Heart left ventricle (tissue), 16 donors: ENCODE measurements at regions not wholly inside any gene's neighbourhood (a gene's known extent, or its start where the extent isn't known, plus 50 kb on each side); places are given as distances from the start of the nearest gene placed in this dataset.
A peak's percentile ranks its signal among the peaks of the same experiment; 100 is the strongest.

Experiments used
- ATAC-seq, 4 donors: fragments of 200-7000 bp; cut with Tn5 transposase; one replicate each; pipeline ENCODE4 v1.9.1; 2020 to 2022; ENCODE audit warnings: moderate library complexity in 4 of 4, mild to moderate bottlenecking in 3 of 4, moderate number of reproducible peaks in 1 of 4
- DNase-seq, 5 donors: peaks; one replicate each; pipeline ENCODE4 v3.0.0-alpha.2; 2020
- H3K27ac ChIP-seq, 12 donors: fragments of 200-600 bp; sonication (generic) in 4 of 12; one replicate each; pipeline versions ENCODE4 v1.5.0 to v1.8.0; 2016 to 2022; ENCODE audit warnings: mild to moderate bottlenecking in 2 of 12
- H3K27me3 ChIP-seq, 9 donors: fragments of 200-600 bp; sonication (generic) in 2 of 9; one replicate each; pipeline versions ENCODE4 v1.5.1 to v1.8.0; 2016 to 2022; ENCODE audit warnings: mild to moderate bottlenecking in 3 of 9
- H3K36me3 ChIP-seq, 9 donors: fragments of 200-600 bp; sonication (generic) in 2 of 9; one replicate each; pipeline versions ENCODE4 v1.5.0 to v1.8.0; 2018 to 2022; ENCODE audit warnings: mild to moderate bottlenecking in 2 of 9
- H3K4me1 ChIP-seq, 12 donors: fragments of 200-600 bp; sonication (generic) in 4 of 12; one replicate each; pipeline versions ENCODE4 v1.5.0 to v1.8.0; 2016 to 2022; ENCODE audit warnings: mild to moderate bottlenecking in 3 of 12
- H3K4me3 ChIP-seq, 12 donors: fragments of 200-600 bp; sonication (generic) in 4 of 12; one replicate each; pipeline versions ENCODE4 v1.5.0 to v1.8.0; 2017 to 2022; ENCODE audit warnings: mild to moderate bottlenecking in 9 of 12, moderate library complexity in 4 of 12
- H3K9me3 ChIP-seq, 12 donors: fragments of 200-600 bp; sonication (generic) in 4 of 12; one replicate each; pipeline versions ENCODE4 v1.5.0 to v1.8.0; 2016 to 2022; ENCODE audit warnings: mild to moderate bottlenecking in 1 of 12
- CTCF ChIP-seq, 12 donors: fragments of 200-600 bp; sonication (generic) in 4 of 12; IDR thresholded peaks; one replicate each; pipeline versions ENCODE4 v1.5.0 to v1.8.0; 2018 to 2022; ENCODE audit warnings: antibody characterized with exemption in 12 of 12, mild to moderate bottlenecking in 5 of 12
- POLR2A ChIP-seq, 2 donors: fragments of 450-650 bp; IDR thresholded peaks; one replicate each; pipeline ENCODE4 v1.6.1; 2017; ENCODE audit warnings: antibody characterized with exemption in 2 of 2, mild to moderate bottlenecking in 2 of 2, moderate library complexity in 2 of 2
- WGBS, 4 donors: extraction: QIAGEN DNeasy Blood & Tissue Kit in 2 of 4; methylation state at CpG; one replicate each; pipeline versions ENCODE4 v1.1.5 to v1.1.7; 2013 to 2018; 5-methylcytosine and 5-hydroxymethylcytosine counted together
- intact Hi-C, 10 donors: fragments of 100-400 bp; cut with DNase I; formaldehyde crosslinking; loops; one replicate each; pipeline versions ENCODE4 v1.11.1 to v1.14.2; 2022
- donor health status: ischemic (EF 13 %, LVEDD 7.1; RV severe dilation, severe dysfunction).
- donor health status: healthy with polysubstance abuse.
- donor health status: DM: no; HTN: yes; CAD: no.
- donor health status: DM: no; HTN: no; CAD: no.
- donor health status: ischemic (EF 25% LVEDD 6.9; RV normal size, moderate dysfunction).
- donor health status: ischemic (EF 25% LVEDD 5.7; RV mildly dilated, moderate dysfunction).
- donor health status: healthy.
- donor health status: DM: yes; HTN: yes; CAD: no.
- donor health status: ischemic (EF 35%, LVEDD 5.7; RV mildly dilated, moderate dysfunction).
- donor health status: nonischemic (EF 11% LVEDD 7.7; RV severe dilation, severe dysfunction).
- donor health status: DM: yes; HTN: yes; CAD: no.
- donor health status: PGD.
- donor health status: ischemic (EF 29% LVEDD 5.4; RV normal size, mild dysfunction).
- donor health status: nonischemic (EF 23%, LVEDD 6.1; RV moderate dilation, normal function).

GRCh38 chr2:120805011-120805410 is 69.3 kb downstream of the GLI2 start:
- Histone ChIP-seq H3K27me3 (no peaks in the 10 kb centered on the region), H3K27ac (no peak overlapping the region), H3K36me3 (no peaks in the 10 kb centered on the region), H3K4me3 (no peak overlapping the region), H3K4me1 (peaks cover 0 to 16% (median 0%) of the 10 kb centered on the region in 12 donors), H3K9me3 (no peaks in the 10 kb centered on the region)
- no peak for TF ChIP-seq POLR2A (IDR thresholded peaks at IDR 0.05)
- WGBS, 4 donors: 85 to 92% (median 88%) methylated on average over 11 to 13 of the region's 13 CpGs
- ATAC-seq (no peak), DNase-seq (no peak)
- intact Hi-C loops: no loop called here

- ATAC-seq (peak in 1 of 4 donors; percentile 53), DNase-seq (no peak)
- TF ChIP-seq POLR2A (IDR thresholded peaks at IDR 0.05): no peak
- Histone ChIP-seq H3K9me3 (no peaks in the 10 kb centered on the region), H3K36me3 (no peaks in the 10 kb centered on the region), H3K27ac (no peak overlapping the region), H3K27me3 (no peaks in the 10 kb centered on the region), H3K4me3 (no peak overlapping the region), H3K4me1 (peaks cover 0 to 16% (median 0%) of the 10 kb centered on the region in 12 donors)
- intact Hi-C loops: no loop called here
- 47 to 66% (median 56%) methylated on average over 4 of the region's 4 CpGs for WGBS, 4 donors
These were observed 69.9 kb downstream of the GLI2 start for GRCh38 chr2:120805602-120806001.

- Histone ChIP-seq H3K4me1 (peaks cover 0 to 11% (median 0%) of the 10 kb centered on the region in 12 donors), H3K27me3 (no peaks in the 10 kb centered on the region), H3K36me3 (no peaks in the 10 kb centered on the region), H3K4me3 (no peak overlapping the region), H3K9me3 (no peaks in the 10 kb centered on the region), H3K27ac (no peak overlapping the region)
- ATAC-seq (no peak), DNase-seq (no peak)
- intact Hi-C loops: no loop called here
- no peak for TF ChIP-seq CTCF (IDR thresholded peaks at IDR 0.05)
- TF ChIP-seq POLR2A (IDR thresholded peaks at IDR 0.05): no peak
- WGBS, 4 donors: 76 to 83% (median 81%) methylated on average over 7 to 10 of the region's 10 CpGs
These were observed 72.1 kb downstream of the GLI2 start for GRCh38 chr2:120807751-120808150.

GRCh38 chr2:120809151-120809550 is 73.5 kb downstream of the GLI2 start:
- no peak overlapping the region for H3K27ac ChIP-seq
- ATAC-seq (no peak), DNase-seq (no peak)
- no peak for TF ChIP-seq CTCF (IDR thresholded peaks at IDR 0.05)
- intact Hi-C loops: no loop called here
- WGBS, 4 donors: 94 to 99% (median 97%) methylated on average over 2 of the region's 2 CpGs
- no peaks in the 10 kb centered on the region for H3K27me3 ChIP-seq
- no peaks in the 10 kb centered on the region for H3K9me3 ChIP-seq
- no peaks in the 10 kb centered on the region for H3K36me3 ChIP-seq
- H3K4me1 ChIP-seq: peaks cover 0 to 11% (median 0%) of the 10 kb centered on the region in 12 donors
- H3K4me3 ChIP-seq: no peak overlapping the region

- H3K27me3 ChIP-seq: no peaks in the 10 kb centered on the region
- H3K27ac ChIP-seq: no peak overlapping the region
- peaks cover 0 to 11% (median 0%) of the 10 kb centered on the region in 12 donors for H3K4me1 ChIP-seq
- H3K4me3 ChIP-seq: no peak overlapping the region
- intact Hi-C loops: loop anchor here in 1 of 10 donors (10.0 kb wide), 1 partner anchor 155 kb away; no protein-coding TSS in a partner anchor
- H3K9me3 ChIP-seq: no peaks in the 10 kb centered on the region
- H3K36me3 ChIP-seq: no peaks in the 10 kb centered on the region
- DNase-seq (no peak), ATAC-seq (no peak)
- no peak for TF ChIP-seq CTCF (IDR thresholded peaks at IDR 0.05)
- no peak for TF ChIP-seq POLR2A (IDR thresholded peaks at IDR 0.05)
- WGBS, 4 donors: 62 to 71% (median 64%) methylated on average over 12 to 13 of the region's 13 CpGs
These were observed 74.2 kb downstream of the GLI2 start for GRCh38 chr2:120809609-120810440.
